Neural progenitor cell (in vitro differentiated cells): ENCODE measurements at regions not wholly inside any gene's neighbourhood (a gene's known extent, or its start where the extent isn't known, plus 50 kb on each side); places are given as distances from the start of the nearest gene placed in this dataset.

Source experiments
- DNase-seq: peaks from one replicate; pipeline ENCODE4 v3.0.0-alpha.2; 2016; ENCODE audit warnings: low spot score
- H2AFZ ChIP-seq: fragments of 200-600 bp; sonication (generic); replicated peaks from 2 replicates; pipeline ENCODE4 v1.6.1; 2016; ENCODE audit warnings: antibody characterized with exemption
- H3F3A ChIP-seq: fragments of 200-600 bp; sonication (generic); 2 replicates; pipeline ENCODE4 v1.6.1; 2016; ENCODE audit warnings: antibody characterized with exemption, low read depth
- H3K27ac ChIP-seq: fragments of 200-600 bp; sonication (generic); 2 replicates; pipeline ENCODE4 v1.5.1; 2016; ENCODE audit warnings: mild to moderate bottlenecking
- H3K27me3 ChIP-seq: fragments of 200-600 bp; sonication (generic); 2 replicates; pipeline ENCODE4 v1.6.1; 2016; ENCODE audit warnings: mild to moderate bottlenecking, moderate library complexity
- H3K36me3 ChIP-seq: fragments of 200-600 bp; sonication (generic); 2 replicates; pipeline ENCODE4 v1.5.1; 2016
- H3K4me1 ChIP-seq: fragments of 200-600 bp; sonication (generic); 2 replicates; pipeline ENCODE4 v1.6.1; 2016; ENCODE audit warnings: mixed run types
- H3K4me2 ChIP-seq: fragments of 200-600 bp; sonication (generic); 2 replicates; pipeline ENCODE4 v1.6.1; 2016
- H3K4me3 ChIP-seq: fragments of 200-600 bp; sonication (generic); 2 replicates; pipeline ENCODE4 v1.5.1; 2016
- H3K79me2 ChIP-seq: fragments of 200-600 bp; sonication (generic); 2 replicates; pipeline ENCODE4 v1.6.1; 2016; ENCODE audit warnings: low read depth
- H3K9ac ChIP-seq: fragments of 200-600 bp; sonication (generic); 2 replicates; pipeline ENCODE4 v1.6.1; 2016
- H3K9me3 ChIP-seq: fragments of 200-600 bp; sonication (generic); 2 replicates; pipeline ENCODE4 v1.5.1; 2016; ENCODE audit warnings: low read depth
- H4K20me1 ChIP-seq: fragments of 200-600 bp; sonication (generic); 2 replicates; pipeline ENCODE4 v1.6.1; 2016; ENCODE audit warnings: low read depth
- H3K27ac Mint-ChIP-seq: 3 replicates; pipeline ENCODE4 v1.8.0; 2021; ENCODE audit warnings: mixed read lengths
- H3K27me3 Mint-ChIP-seq: 2 replicates; pipeline ENCODE4 v1.8.0; 2022; ENCODE audit warnings: low read depth, mild to moderate bottlenecking, inconsistent platforms, moderate library complexity, mixed read lengths; ENCODE audit not compliant: insufficient read depth
- H3K36me3 Mint-ChIP-seq: 3 replicates; pipeline ENCODE4 v1.8.0; 2021; ENCODE audit warnings: mixed read lengths
- H3K4me1 Mint-ChIP-seq: 3 replicates; pipeline ENCODE4 v1.8.0; 2021; ENCODE audit warnings: mixed read lengths
- H3K4me3 Mint-ChIP-seq: 3 replicates; pipeline ENCODE4 v1.8.0; 2021; ENCODE audit warnings: mild to moderate bottlenecking, moderate library complexity, mixed read lengths
- H3K9me3 Mint-ChIP-seq: 3 replicates; pipeline ENCODE4 v1.8.0; 2020; ENCODE audit warnings: mixed read lengths
- CTCF ChIP-seq: fragments of 200-600 bp; sonication (generic); IDR thresholded peaks from 2 replicates; pipeline ENCODE4 v1.5.1; 2017; ENCODE audit warnings: antibody characterized with exemption, mild to moderate bottlenecking
- EZH2 ChIP-seq: fragments of 200-600 bp; sonication (generic); IDR thresholded peaks from 2 replicates; pipeline ENCODE4 v1.6.1; 2017; ENCODE audit warnings: antibody characterized with exemption, mild to moderate bottlenecking, moderate library complexity
- EZH2phosphoT487 ChIP-seq: fragments of 200-600 bp; sonication (generic); IDR thresholded peaks from 2 replicates; pipeline ENCODE4 v1.6.1; 2017; ENCODE audit warnings: antibody characterized with exemption

- Histone ChIP-seq H2AFZ (no peak overlapping the region), H3K27me3 (no peaks in the 10 kb centered on the region), H3F3A (no peaks in the 10 kb centered on the region), H3K36me3 (no peaks in the 10 kb centered on the region), H3K4me2 (no peak overlapping the region), H4K20me1 (no peaks in the 10 kb centered on the region), H3K4me1 (no peaks in the 10 kb centered on the region), H3K4me3 (no peak overlapping the region), H3K9me3 (no peaks in the 10 kb centered on the region), H3K9ac (no peak overlapping the region), H3K27ac (no peak overlapping the region), H3K79me2 (no peaks in the 10 kb centered on the region)
- Mint-ChIP-seq H3K4me3 (no peak overlapping the region), H3K36me3 (no peaks in the 10 kb centered on the region), H3K9me3 (no peaks in the 10 kb centered on the region), H3K27me3 (peaks cover 3% of the 10 kb centered on the region), H3K4me1 (no peaks in the 10 kb centered on the region), H3K27ac (no peak overlapping the region)
- DNase-seq, result no peak
- no peak for TF ChIP-seq EZH2phosphoT487
- TF ChIP-seq EZH2, result no peak
- TF ChIP-seq CTCF, result no peak
Observed at GRCh38 chr9:115262477-115262876, 144.5 kb upstream of the TNC start.

- H3K27me3 Mint-ChIP-seq, result peaks cover 3% of the 10 kb centered on the region
- no peaks in the 10 kb centered on the region for H3K9me3 Mint-ChIP-seq
- H3K4me2 ChIP-seq, result no peak overlapping the region
- H3F3A ChIP-seq, result no peaks in the 10 kb centered on the region
- no peaks in the 10 kb centered on the region for H3K79me2 ChIP-seq
- H3K9ac ChIP-seq, result no peak overlapping the region
- H3K36me3 ChIP-seq, result no peaks in the 10 kb centered on the region
- H4K20me1 ChIP-seq, result no peaks in the 10 kb centered on the region
- no peaks in the 10 kb centered on the region for H3K9me3 ChIP-seq
- TF ChIP-seq EZH2phosphoT487, result no peak
- no peak for TF ChIP-seq CTCF
- TF ChIP-seq EZH2, result no peak
- no peak overlapping the region for H3K4me3 ChIP-seq
- H3K4me1 ChIP-seq, result no peaks in the 10 kb centered on the region
- no peak overlapping the region for H2AFZ ChIP-seq
- no peak for DNase-seq
- no peak overlapping the region for H3K27ac Mint-ChIP-seq
- H3K4me3 Mint-ChIP-seq, result no peak overlapping the region
- no peak overlapping the region for H3K27ac ChIP-seq
- H3K4me1 Mint-ChIP-seq, result no peaks in the 10 kb centered on the region
- no peaks in the 10 kb centered on the region for H3K36me3 Mint-ChIP-seq
- no peaks in the 10 kb centered on the region for H3K27me3 ChIP-seq
Observed at GRCh38 chr9:115262952-115263351, 145.0 kb upstream of the TNC start.

GRCh38 chr9:115263371-115264075 lies 145.6 kb upstream of the TNC start:
- H3F3A ChIP-seq, result no peaks in the 10 kb centered on the region
- peaks cover 3% of the 10 kb centered on the region for H3K27me3 Mint-ChIP-seq
- no peaks in the 10 kb centered on the region for H3K9me3 ChIP-seq
- no peak for DNase-seq
- no peaks in the 10 kb centered on the region for H3K36me3 ChIP-seq
- TF ChIP-seq EZH2phosphoT487 (no peak), EZH2 (no peak), CTCF (no peak)
- no peak overlapping the region for H2AFZ ChIP-seq
- H3K36me3 Mint-ChIP-seq, result no peaks in the 10 kb centered on the region
- no peaks in the 10 kb centered on the region for H3K79me2 ChIP-seq
- no peak overlapping the region for H3K9ac ChIP-seq
- no peaks in the 10 kb centered on the region for H3K9me3 Mint-ChIP-seq
- no peaks in the 10 kb centered on the region for H3K27me3 ChIP-seq
- no peaks in the 10 kb centered on the region for H3K4me1 Mint-ChIP-seq
- H3K27ac Mint-ChIP-seq, result no peak overlapping the region
- no peaks in the 10 kb centered on the region for H3K4me1 ChIP-seq
- no peak overlapping the region for H3K27ac ChIP-seq
- H3K4me3 Mint-ChIP-seq, result no peak overlapping the region
- no peak overlapping the region for H3K4me2 ChIP-seq
- no peaks in the 10 kb centered on the region for H4K20me1 ChIP-seq
- no peak overlapping the region for H3K4me3 ChIP-seq
